ENCODE measurements at regions not wholly inside any gene's neighbourhood (a gene's known extent, or its start where the extent isn't known, plus 50 kb on each side); places are given as distances from the start of the nearest gene placed in this dataset.
"Not testable (repeated sequence)": the region's sequence is repeated elsewhere in the genome, so short reads cannot be mapped to it uniquely, and the experiment has no call there.

- TF ChIP-seq, protein P1, sequence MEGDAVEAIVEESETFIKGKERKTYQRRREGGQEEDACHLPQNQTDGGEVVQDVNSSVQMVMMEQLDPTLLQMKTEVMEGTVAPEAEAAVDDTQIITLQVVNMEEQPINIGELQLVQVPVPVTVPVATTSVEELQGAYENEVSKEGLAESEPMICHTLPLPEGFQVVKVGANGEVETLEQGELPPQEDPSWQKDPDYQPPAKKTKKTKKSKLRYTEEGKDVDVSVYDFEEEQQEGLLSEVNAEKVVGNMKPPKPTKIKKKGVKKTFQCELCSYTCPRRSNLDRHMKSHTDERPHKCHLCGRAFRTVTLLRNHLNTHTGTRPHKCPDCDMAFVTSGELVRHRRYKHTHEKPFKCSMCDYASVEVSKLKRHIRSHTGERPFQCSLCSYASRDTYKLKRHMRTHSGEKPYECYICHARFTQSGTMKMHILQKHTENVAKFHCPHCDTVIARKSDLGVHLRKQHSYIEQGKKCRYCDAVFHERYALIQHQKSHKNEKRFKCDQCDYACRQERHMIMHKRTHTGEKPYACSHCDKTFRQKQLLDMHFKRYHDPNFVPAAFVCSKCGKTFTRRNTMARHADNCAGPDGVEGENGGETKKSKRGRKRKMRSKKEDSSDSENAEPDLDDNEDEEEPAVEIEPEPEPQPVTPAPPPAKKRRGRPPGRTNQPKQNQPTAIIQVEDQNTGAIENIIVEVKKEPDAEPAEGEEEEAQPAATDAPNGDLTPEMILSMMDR (IDR thresholded peaks at IDR 0.05), result not testable (repeated sequence)
- not testable (repeated sequence) for TF ChIP-seq POLR2A, POLR2AphosphoS5 (IDR thresholded peaks at IDR 0.05)
Observed at GRCh38 chr12:89822992-89823391, 114.4 kb upstream of the ATP2B1 start.
